ENCODE measurements at regions not wholly inside any gene's neighbourhood (a gene's known extent, or its start where the extent isn't known, plus 50 kb on each side); places are given as distances from the start of the nearest gene placed in this dataset.

DNA sequence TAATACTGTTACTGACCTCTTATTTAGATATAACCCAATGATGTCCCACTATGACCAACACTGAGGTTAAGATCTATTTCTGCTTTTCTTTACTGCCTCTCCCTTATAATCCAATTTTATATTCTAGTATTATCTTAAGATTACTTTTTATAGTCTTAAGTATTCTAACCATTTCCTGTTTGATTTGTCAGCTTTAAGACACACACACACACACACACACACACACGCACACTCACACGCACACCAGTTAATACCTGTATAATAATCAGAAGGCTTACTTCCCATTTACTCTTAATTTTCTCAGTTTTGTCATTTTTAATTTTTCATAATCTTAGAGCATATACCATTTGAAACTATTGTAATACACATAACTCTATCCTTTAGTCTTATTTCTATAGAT is 226.0 kb upstream of the C11orf87 start:
- TF ChIP-seq, protein P1, sequence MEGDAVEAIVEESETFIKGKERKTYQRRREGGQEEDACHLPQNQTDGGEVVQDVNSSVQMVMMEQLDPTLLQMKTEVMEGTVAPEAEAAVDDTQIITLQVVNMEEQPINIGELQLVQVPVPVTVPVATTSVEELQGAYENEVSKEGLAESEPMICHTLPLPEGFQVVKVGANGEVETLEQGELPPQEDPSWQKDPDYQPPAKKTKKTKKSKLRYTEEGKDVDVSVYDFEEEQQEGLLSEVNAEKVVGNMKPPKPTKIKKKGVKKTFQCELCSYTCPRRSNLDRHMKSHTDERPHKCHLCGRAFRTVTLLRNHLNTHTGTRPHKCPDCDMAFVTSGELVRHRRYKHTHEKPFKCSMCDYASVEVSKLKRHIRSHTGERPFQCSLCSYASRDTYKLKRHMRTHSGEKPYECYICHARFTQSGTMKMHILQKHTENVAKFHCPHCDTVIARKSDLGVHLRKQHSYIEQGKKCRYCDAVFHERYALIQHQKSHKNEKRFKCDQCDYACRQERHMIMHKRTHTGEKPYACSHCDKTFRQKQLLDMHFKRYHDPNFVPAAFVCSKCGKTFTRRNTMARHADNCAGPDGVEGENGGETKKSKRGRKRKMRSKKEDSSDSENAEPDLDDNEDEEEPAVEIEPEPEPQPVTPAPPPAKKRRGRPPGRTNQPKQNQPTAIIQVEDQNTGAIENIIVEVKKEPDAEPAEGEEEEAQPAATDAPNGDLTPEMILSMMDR (IDR thresholded peaks at IDR 0.05) = no peak
- no peak for TF ChIP-seq POLR2A (IDR thresholded peaks at IDR 0.05)

All from right lobe of liver (tissue), 4 donors.